Spinal cord (tissue), 9 donors: ENCODE measurements at regions not wholly inside any gene's neighbourhood (a gene's known extent, or its start where the extent isn't known, plus 50 kb on each side); places are given as distances from the start of the nearest gene placed in this dataset.

Experiments used
- DNase-seq, 6 donors: peaks; one replicate each; pipeline versions ENCODE4 v3.0.0 to v3.0.0-alpha.2; 2013 to 2015; ENCODE audit warnings: low spot score in 6 of 6, low read depth in 4 of 6
- H3K27ac ChIP-seq: one replicate; pipeline ENCODE4 v1.5.1; 2013; ENCODE audit warnings: low read depth, low read length, control low read depth
- H3K27me3 ChIP-seq: one replicate; pipeline ENCODE4 v1.6.1; 2013; ENCODE audit warnings: low read length; ENCODE audit not compliant: control insufficient read depth, insufficient read depth
- H3K36me3 ChIP-seq: one replicate; pipeline ENCODE4 v1.6.1; 2013; ENCODE audit warnings: low read length; ENCODE audit not compliant: control insufficient read depth, insufficient read depth
- H3K4me1 ChIP-seq: one replicate; pipeline ENCODE4 v1.6.1; 2013; ENCODE audit warnings: low read length; ENCODE audit not compliant: control insufficient read depth, insufficient read depth
- H3K4me3 ChIP-seq: one replicate; pipeline ENCODE4 v1.5.1; 2013; ENCODE audit warnings: low read depth, low read length, control low read depth
- H3K9me3 ChIP-seq: one replicate; pipeline ENCODE4 v1.6.1; 2013; ENCODE audit warnings: low read length; ENCODE audit not compliant: control insufficient read depth, insufficient read depth
- WGBS: methylation state at CpG from one replicate; pipeline ENCODE4 v1.1.5; 2013; ENCODE audit warnings: missing lambda C conversion rate; ENCODE audit not compliant: insufficient coverage; 5-methylcytosine and 5-hydroxymethylcytosine counted together
- donor health status: healthy.

- H3K9me3 ChIP-seq: no peaks in the 10 kb centered on the region
- WGBS: 100% methylated on average over 1 of the region's 4 CpGs
- no peaks in the 10 kb centered on the region for H3K4me1 ChIP-seq
Observed at GRCh38 chr10:128892005-128892404, 575.0 kb upstream of the MGMT start.

GRCh38 chr10:128894641-128895040 lies 572.4 kb upstream of the MGMT start:
- 100% methylated on average over 1 of the region's 1 CpG for WGBS
- H3K4me3 ChIP-seq: no peak overlapping the region
- no peaks in the 10 kb centered on the region for H3K9me3 ChIP-seq
- H3K36me3 ChIP-seq: no peaks in the 10 kb centered on the region
- no peak for DNase-seq
- H3K27me3 ChIP-seq: no peaks in the 10 kb centered on the region
- peaks cover 13% of the 10 kb centered on the region for H3K4me1 ChIP-seq
- H3K27ac ChIP-seq: no peak overlapping the region

More at GRCh38 chr10:128892005-128892404, 575.0 kb upstream of the MGMT start:
- Histone ChIP-seq H3K27me3 (no peaks in the 10 kb centered on the region), H3K4me3 (no peak overlapping the region), H3K36me3 (no peaks in the 10 kb centered on the region), H3K27ac (no peak overlapping the region)
- no peak for DNase-seq

GRCh38 chr10:128895473-128895872 lies 571.6 kb upstream of the MGMT start:
- peaks cover 13% of the 10 kb centered on the region for H3K4me1 ChIP-seq
- no peaks in the 10 kb centered on the region for H3K9me3 ChIP-seq
- no peak overlapping the region for H3K27ac ChIP-seq
- H3K4me3 ChIP-seq: no peak overlapping the region
- no peaks in the 10 kb centered on the region for H3K36me3 ChIP-seq
- H3K27me3 ChIP-seq: no peaks in the 10 kb centered on the region
- DNase-seq: no peak

GRCh38 chr10:128896116-128896795 lies 570.8 kb upstream of the MGMT start:
- 76% methylated on average over 3 of the region's 9 CpGs for WGBS
- no peaks in the 10 kb centered on the region for H3K36me3 ChIP-seq
- H3K9me3 ChIP-seq: no peaks in the 10 kb centered on the region
- peak overlapping the region; percentile 38 for H3K27ac ChIP-seq
- DNase-seq: peak in 1 of 6 donors; percentile 74
- no peak overlapping the region for H3K4me3 ChIP-seq
- peaks cover 13% of the 10 kb centered on the region for H3K4me1 ChIP-seq
- H3K27me3 ChIP-seq: no peaks in the 10 kb centered on the region

- Histone ChIP-seq H3K27ac (no peak overlapping the region), H3K27me3 (no peaks in the 10 kb centered on the region), H3K4me1 (peaks cover 13% of the 10 kb centered on the region), H3K9me3 (no peaks in the 10 kb centered on the region), H3K4me3 (no peak overlapping the region), H3K36me3 (no peaks in the 10 kb centered on the region)
- peak in 1 of 6 donors; percentile 74 for DNase-seq
- no CpG with 5 or more reads among the region's 3 CpGs for WGBS
Observed at GRCh38 chr10:128896963-128897362, 570.1 kb upstream of the MGMT start.

- WGBS: 55% methylated on average over 9 of the region's 12 CpGs
- peak overlapping the region; percentile 37 for H3K27ac ChIP-seq
- peak in 1 of 6 donors; percentile 25 for DNase-seq
Observed at GRCh38 chr10:128897401-128898129, 569.5 kb upstream of the MGMT start.

GRCh38 chr10:128898133-128898915 lies 568.7 kb upstream of the MGMT start:
- H3K9me3 ChIP-seq: no peaks in the 10 kb centered on the region
- no peaks in the 10 kb centered on the region for H3K27me3 ChIP-seq
- DNase-seq: no peak
- peaks cover 13% of the 10 kb centered on the region for H3K4me1 ChIP-seq
- no peak overlapping the region for H3K27ac ChIP-seq
- no peaks in the 10 kb centered on the region for H3K36me3 ChIP-seq
- 79% methylated on average over 10 of the region's 10 CpGs for WGBS
- H3K4me3 ChIP-seq: no peak overlapping the region

More at GRCh38 chr10:128897401-128898129, 569.5 kb upstream of the MGMT start:
- Histone ChIP-seq H3K4me3 (no peak overlapping the region), H3K27me3 (no peaks in the 10 kb centered on the region), H3K4me1 (peaks cover 13% of the 10 kb centered on the region), H3K36me3 (no peaks in the 10 kb centered on the region), H3K9me3 (no peaks in the 10 kb centered on the region)

GRCh38 chr10:128898916-128899195 lies 568.2 kb upstream of the MGMT start:
- Histone ChIP-seq H3K4me3 (no peak overlapping the region), H3K27ac (no peak overlapping the region), H3K4me1 (peaks cover 13% of the 10 kb centered on the region), H3K9me3 (no peaks in the 10 kb centered on the region), H3K27me3 (no peaks in the 10 kb centered on the region), H3K36me3 (no peaks in the 10 kb centered on the region)
- no CpG with 5 or more reads among the region's 1 CpG for WGBS
- no peak for DNase-seq

- Histone ChIP-seq H3K36me3 (no peaks in the 10 kb centered on the region), H3K9me3 (no peaks in the 10 kb centered on the region), H3K27me3 (no peaks in the 10 kb centered on the region), H3K27ac (no peak overlapping the region), H3K4me3 (no peak overlapping the region), H3K4me1 (peaks cover 13% of the 10 kb centered on the region)
- DNase-seq: no peak
- WGBS: 94% methylated on average over 4 of the region's 4 CpGs
Observed at GRCh38 chr10:128900456-128900855, 566.6 kb upstream of the MGMT start.
